Dermis microvascular lymphatic vessel endothelial cell (primary cell): ENCODE measurements at regions not wholly inside any gene's neighbourhood (a gene's known extent, or its start where the extent isn't known, plus 50 kb on each side); places are given as distances from the start of the nearest gene placed in this dataset.
A peak's percentile ranks its signal among the peaks of the same experiment; 100 is the strongest.

Experiments used
- DNase-seq, 2 donors: peaks; one replicate each; pipeline versions ENCODE4 v3.0.0 to v3.0.0-alpha.2; 2010; ENCODE audit warnings: low read depth in 2 of 2

DNA sequence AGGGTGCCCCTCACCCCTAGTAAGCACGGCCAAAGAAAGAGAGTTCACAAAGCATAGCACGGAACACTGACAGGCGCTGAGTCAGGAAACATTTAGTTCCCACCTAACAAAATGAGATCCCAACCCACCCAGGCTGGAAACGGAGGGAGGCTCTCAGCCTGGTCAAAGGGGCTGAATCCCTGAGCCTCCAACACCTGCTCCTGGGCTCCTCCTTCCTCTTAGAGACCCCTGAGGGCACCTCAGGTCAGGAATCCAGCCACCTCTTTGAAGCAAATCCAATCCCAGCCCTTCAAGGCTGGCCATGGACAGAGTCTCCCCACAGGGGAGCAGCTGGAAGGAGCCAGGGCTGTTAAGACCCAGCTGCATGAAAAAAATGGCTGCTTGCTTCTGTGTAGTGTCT lies 154.4 kb upstream of the HES1 start:
- no peak for DNase-seq

DNA sequence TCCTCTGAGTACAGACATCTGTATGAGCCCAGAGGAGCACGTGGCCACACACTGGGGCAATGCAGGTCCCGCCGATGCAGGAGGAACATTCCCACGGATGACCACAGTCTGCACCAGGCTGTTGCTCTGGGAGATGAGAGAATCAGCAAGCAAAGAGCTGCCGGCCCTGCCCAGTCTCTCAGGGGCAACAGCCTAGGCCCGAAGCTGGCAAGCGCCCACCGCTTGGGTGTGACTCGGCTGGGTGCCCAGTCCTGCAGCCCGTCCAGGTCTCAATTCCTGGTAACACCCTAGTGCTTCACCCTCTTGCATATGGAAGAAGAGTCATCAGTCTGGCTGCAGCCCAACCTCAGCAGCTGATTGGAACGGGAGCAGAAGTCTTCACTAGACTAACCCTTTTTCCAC lies 153.7 kb upstream of the HES1 start:
- peak in 1 of 2 donors; percentile 68 for DNase-seq

DNA sequence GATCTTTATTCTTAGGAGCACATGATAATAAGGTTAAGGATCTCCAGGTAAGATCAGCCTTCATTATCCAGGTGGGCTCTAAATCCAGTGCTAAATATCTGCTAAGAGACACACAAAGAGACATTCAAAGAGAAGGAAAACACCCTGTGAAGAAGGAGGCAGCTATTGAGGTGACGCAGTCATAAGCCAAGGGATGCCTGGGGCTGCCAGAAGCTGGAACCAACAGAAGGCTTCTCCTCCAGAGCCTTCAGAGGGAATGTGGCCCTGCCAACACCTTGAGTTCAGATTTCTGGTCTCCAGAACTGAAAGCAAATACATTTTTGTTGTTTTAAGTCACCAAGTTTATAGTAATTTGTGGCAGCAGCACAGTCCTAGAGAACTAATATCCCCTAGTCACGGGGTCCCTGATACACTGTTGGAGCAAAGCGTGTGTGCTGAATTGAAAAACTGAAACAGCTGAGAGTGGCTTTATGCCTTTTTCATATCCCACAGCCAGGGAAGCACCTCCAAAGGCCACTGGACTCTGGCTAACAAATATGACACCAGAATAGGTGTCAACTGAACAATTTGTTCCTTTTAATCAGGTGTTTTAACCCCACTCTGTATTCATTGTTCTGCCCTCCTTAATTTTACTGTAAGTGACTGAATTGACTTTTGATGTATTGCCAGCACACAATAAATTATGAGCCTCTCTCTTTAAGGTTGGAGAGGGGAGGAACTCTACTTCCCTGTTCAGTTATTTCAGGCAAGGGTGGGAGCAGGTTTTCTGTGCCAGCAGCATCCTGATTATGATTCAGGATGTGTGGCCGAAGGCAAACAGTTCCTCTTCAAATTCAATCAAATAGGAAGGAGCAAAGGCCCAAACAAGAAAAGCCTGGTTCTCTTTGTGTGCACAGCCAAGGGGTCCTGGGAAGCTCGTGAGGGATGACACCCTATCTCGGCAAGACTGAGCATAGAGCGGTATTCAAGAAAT lies 151.8 kb upstream of the HES1 start:
- DNase-seq: peak in 1 of 2 donors; percentile 86

DNA sequence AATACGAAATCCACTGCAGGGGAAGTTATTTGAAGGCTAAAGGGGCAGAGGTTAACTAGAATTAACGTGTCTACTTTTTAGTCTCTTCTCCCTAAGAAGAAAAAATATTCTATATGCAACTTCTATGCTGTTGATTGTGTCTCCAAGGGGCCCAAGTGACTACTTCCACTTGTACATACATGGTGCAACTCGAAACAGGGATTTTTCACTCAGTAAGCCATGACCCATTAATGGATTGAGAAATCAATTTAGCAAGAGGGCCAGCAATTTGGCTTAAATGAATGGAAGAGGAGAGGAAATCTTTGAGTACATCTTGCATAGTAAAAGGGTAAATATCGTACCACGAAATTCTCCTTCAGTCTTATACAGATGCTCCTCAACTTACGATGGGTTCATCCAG lies 151.1 kb upstream of the HES1 start:
- no peak for DNase-seq

DNA sequence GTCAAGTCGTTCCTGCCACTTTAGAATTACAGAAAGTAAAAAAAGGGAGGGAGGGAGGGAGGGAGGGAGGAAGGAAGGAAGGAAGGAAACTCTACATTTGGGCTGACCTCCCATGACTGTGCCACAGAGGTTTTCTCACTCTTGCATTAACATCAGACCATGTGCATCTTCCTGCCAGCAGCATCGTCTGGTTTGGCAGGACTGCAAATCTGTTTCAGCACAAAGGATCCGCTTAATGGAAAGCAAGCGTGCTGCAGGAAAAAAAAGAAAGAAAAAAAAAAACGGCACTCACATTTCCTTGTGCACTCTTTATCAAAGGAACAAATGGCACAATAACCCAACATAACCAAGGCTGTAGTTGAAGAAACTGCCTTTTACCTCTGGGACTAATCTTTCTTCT lies 148.8 kb upstream of the HES1 start:
- peak; percentile 49 to 59 for DNase-seq

DNA sequence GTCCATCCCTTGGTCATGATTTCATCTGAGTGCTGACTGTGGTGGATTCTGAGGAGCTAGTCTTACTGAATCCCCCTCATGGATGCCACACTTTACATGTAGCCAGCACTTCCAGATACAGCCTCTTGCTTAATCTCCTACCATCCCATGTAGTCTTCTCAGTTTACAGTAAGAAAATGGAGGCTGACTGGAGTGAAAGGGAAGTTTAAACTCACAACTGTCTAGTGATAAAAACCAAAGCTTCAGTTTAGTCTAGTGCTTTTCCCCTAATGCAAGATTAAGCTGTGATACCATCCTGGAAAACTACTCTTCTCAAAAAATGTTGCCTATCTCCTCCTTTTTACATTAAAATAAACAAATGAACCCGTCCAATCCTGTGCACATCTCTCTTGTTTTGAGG lies 146.8 kb upstream of the HES1 start:
- no peak for DNase-seq

DNA sequence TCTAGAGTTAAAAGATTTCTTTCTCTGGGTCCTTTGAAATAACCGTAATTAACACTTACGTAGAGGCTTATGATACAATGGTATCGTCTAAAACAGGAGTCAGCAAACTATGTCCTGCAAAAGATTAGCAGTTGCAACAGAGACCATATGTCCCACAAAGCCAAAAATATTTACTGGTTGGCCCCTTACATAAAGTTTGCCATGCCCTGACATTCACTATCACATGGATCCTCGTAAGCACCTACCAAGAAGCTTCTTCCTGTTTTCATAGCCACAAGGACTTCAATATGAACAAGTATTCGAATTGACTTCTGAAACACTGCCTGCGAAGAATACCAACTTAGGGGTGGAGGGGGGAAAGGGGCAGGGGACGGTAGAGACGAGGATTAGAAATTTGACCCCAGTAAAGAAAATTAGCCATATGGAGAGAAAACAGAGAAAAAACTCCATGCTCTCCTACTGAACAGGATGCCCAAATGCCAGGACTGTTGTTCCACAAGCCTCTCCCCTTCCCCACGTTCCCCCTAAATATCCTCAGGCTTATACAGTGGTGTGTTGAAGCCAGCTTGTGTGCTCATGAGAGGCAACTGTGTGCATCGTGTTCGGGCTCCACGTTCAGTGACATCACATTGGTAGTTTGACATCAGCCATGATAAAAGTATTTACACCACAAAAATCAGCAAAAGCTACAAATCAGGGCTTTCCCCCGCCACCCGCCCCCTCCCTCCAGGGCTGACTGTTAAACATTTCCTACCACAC lies 144.1 kb upstream of the HES1 start:
- DNase-seq: no peak

DNA sequence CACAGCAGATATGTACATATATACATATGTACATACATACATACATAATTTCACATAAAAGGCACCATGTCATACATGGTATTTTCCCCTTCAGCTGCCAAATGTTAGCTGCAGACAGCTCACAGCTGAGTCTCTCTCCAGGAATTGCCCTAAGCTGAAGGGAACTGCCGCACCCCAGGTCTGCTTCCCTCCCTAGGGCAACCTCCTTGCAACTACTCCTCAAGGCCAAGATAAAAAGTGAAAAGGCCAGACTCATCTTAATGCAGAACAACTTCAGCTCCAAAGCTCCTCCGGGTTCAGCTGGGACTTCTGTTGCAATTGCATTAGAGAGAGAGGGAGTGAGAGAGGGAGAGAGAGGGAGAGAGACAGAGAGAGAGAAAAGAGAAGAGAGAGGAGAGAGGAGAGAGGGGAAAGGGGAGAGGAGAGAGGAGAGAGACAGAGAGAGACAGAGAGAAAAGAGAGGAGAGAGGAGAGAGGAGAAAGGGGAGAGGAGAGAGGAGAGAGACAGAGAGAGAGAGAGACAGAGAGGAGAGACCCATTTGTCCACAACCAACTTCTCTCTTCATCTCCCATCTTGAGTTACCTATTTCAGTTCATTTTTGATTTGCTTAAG lies 143.4 kb upstream of the HES1 start:
- DNase-seq: no peak

DNA sequence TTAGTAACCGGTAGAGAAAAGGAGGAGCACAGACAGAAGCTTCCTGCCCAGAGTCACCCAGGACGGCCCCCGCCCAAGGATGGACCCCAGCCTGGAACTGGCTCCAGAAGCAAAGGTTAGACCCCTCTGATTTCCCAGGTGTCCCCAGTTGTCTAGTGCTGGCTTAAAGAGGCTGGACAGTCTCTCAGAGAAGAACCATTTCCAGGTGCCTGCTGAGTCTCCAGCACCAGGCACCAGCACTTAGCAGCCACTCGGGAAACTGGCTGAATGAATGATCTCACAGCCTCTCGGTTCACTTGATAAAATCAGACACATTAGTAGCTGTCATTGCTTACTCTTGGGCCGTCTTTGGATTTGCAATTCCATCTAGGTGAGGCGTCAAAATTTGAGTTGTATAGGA lies 139.7 kb upstream of the HES1 start:
- no peak for DNase-seq

DNA sequence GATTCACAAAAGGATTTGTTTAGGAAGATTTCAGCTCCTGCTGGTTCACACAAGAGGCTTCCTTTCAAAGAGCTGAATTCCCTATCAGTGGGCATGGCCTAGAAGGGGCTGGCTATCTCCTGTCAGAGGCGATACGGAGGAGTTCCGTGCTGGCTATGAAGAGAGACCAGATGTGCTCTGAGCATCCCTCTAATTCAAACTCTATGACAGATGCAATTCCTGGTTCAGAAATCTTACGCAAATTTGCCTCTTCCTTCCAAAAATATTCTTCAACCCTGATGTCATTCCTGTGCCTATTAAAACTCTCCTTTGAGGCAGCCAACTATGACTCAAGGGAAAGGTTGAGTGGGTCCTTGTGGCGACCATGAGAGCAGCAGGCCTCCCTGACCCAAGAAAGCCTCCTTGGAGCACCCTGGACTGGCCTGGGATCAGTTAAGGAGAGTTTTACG lies 139.3 kb upstream of the HES1 start:
- DNase-seq: no peak

DNA sequence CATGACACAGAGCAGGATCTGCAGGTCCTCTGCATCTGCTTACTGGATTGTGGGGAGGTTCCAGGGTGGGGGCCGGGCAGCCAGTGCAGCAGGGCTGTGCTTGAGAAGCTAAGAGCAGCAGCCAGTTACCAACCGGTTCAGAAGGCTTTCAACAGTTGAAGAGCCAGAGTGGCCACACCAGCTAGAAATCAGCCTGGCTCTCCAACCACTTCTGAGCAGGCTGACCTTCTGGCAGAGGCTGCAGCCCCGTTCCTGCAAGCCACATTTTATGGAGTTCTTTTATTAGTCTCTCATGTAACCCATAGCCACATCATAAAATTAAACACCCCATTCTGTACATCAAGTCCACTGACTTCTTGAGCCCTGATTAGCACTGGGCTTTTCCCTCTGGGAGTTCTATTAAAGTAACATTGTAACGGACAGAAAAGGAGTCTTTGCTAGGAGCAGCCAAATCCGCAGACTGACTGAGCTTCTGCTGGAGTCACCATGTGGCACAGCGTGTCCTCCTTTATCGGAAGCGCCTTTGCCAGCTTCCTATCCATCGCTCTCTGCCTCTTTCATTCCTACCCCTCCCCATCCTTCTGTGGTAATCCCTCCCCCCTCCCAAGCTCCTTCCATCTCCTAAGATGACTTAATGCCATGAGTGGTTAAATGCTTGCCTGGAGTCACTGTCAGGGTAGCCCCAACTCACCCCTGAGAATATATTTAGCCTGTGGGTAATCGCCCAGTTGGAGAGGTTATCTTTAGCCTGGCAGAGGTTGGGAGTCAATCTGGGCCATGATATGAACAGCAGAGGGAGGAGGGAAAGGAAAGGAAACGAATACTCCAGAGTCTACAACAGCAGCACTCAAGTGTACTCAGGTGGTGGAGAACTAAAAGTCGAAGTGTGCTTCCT lies 138.5 kb upstream of the HES1 start:
- DNase-seq: no peak

DNA sequence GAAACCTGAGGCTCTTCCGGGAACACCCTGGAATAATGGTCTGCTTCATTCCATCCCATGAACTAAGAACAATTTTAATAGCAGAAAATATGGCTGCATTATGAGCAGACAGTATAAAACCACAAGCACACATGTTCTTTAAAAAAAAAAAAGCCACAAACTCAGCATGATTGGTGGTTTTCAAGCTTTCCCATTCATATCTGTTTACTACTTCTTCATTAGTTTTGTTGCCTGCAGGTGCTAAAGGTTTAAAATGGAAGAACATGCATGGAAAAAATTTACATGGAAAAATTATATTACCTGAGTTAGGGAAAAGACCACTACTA lies 137.9 kb upstream of the HES1 start:
- DNase-seq: no peak

DNA sequence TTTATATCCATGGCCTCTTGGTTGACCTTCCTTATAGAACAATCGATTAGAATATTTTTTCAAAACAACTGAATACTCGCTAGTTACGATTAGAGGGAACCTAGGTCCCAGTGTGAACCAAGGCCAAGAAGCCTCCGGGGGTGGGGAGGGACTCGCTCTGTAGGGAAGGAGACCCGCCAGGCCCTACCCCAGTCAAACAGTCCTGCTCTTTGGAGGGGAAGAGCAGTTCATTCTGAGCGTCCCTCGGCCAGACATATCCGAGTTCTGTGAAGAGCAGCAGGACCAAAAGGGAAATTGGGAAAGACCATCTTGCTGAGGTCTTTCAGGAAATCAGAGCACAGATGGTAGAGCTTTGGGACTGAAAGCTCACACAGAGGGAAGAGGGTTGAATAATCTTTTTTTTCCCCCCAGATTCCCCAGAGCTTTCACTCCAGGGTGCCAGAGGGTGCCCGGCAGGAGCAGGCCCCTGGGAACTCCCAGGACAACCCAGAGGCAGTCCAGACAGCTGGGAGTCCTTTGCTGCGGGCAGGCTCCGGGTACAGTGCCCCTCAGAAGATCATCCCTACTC lies 137.2 kb upstream of the HES1 start:
- DNase-seq: no peak

DNA sequence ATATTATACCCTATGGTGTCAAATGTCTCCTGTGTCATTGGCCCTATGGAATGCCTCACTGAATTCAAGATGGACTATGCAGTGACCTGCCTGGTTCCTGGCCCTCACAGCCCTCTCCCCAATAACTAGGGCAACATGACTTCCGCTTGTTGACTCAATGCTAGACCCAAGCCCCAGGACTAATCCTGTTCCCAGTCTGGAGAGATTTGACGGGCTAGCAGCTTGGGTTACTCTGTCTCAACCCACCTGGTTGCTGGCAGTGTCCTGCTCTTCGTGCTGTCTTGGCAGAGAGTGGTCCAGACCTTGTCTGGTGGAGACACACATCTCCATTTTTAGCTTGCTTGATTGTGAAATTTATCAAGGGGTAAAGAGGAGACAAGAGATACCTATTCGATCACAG lies 135.8 kb upstream of the HES1 start:
- no peak for DNase-seq

DNA sequence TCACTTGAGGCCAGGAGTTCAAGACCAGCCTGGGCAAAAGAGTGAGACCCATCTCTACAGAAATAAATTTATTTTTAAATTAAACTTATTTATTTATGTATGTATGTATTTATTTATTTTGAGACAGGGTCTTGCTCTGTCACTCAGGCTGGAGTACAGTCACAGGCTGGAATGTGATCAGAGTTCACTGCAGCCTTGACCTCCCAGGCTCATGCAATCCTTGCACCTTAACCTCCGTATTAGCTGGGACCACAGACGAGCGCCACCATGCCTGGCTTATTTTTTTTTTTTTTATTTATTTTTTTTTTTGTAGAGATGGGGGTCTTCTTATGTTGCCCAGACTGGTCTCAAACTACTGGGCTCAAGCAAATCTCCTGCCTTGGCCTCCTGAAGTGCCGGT lies 135.2 kb upstream of the HES1 start:
- DNase-seq: no peak

DNA sequence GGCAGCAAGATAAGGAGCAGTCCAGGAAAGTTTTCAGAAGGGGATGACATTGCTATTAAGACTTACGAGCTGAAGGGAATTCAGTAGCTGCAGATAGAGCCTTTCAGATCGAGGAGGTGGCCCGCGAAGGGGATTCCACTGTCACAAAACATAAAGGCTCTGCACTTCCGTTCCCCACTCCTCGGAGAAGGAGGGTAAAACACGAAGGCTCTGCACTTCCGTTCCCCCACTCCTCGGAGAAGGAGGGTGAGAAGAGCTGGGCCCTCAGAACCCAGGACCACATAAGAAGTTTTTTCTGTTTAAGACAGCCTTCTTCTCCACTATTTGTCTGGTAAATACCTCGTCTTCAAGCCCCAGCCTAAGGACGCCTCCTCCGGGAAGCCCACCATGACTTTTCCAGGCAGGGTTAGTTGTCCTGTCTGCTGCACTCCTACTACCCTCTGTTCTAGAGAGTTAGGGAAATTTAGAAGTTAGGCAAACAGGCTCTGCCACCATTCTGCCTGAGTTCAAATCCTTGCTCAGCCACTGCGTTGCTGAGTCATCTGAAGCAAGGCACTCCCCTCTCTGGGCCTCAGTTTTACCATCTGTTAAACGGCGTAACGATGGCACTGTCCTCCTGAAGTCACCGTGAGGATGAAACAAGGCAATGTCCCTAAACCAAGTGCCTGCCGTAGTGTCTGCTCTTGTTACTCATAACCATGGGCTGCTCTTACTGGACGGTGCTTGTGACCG lies 134.1 kb upstream of the HES1 start:
- DNase-seq: no peak

DNA sequence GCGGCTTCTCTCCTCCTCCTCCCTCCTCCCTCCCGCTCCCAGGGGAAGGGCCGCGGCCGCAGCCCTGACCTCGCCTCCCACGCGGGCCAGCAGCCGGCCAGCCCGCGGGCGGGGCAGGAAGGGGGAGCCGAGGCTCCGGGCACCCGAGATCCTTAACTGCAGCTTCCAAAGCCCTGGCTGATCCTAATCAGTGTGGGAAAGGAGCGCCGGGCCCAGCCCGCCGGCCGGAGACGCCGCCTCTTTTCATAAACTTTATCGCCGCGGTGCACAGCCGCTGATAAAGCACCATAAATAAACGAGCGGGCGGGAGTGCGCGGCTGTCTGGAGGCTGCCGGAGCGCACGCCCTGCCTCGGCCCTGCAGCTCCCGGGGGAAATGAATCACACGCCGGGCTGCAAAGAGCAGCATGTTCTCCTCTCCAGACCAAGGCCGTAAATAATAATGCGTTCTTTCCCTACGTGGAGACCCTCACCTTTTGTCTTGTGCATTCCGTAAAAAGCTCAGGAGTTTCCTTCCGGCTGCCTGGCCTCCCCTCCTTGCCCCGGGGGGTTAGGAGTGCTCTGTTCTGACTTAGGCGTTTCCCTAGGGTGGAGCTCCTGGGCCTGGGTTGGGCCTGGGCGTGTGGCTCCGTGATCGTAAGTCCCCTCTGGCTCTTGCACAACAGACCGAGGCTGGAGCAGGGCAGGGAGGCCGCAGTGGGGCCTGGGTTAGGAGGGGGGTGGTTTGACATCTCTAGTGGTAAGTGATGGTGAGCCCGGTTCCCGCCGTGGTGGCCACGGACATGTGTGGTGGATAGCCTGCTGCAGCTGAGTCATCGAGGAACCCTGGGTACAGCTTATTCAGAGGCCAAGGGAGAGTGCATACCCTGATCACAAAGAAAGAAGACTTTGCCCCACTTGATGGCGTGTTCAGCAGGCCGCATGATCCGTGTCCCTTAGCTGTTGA lies 132.6 kb upstream of the HES1 start:
- DNase-seq: peak; percentile 65 to 99

DNA sequence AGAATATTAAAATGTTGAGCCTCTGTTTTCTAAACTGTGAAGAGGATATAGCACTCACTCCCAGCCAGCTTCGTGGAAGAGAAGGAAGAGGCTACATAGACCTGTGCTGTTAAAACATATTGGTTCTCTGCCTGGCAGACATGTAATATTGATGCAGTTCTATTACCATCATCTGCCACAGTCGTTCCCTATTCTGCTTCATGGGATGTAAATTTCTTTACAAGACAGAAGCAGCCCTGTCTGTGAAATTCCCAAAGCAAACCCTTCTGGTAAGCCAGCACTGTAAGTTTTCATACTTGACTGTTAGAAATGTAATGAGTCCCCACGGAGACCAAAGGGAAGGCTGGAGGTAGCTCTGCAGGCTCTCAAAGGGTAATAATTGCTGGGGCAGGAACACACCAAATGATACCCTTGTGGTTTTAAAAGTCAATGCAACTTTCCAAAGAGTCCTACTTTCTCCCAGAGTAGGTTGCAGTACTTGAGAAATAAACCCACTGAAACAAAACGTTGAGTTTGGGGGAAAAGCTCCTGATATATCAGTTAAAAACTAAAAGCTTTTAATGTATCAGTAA lies 129.9 kb upstream of the HES1 start:
- DNase-seq: no peak
